H1 (cell line): ENCODE measurements at regions not wholly inside any gene's neighbourhood (a gene's known extent, or its start where the extent isn't known, plus 50 kb on each side); places are given as distances from the start of the nearest gene placed in this dataset.

ENCODE experiments used
- CTCF ChIA-PET: fragments of 300-600 bp; sonication (Branson Sonifier 250); formaldehyde crosslinking; loops from one replicate; lab custom pipeline; 2021; ENCODE audit not compliant: partially characterized antibody; lab: Charles Lee
- POLR2A ChIA-PET: fragments of 300-600 bp; sonication (Branson Sonifier 250); formaldehyde crosslinking; loops from one replicate; lab custom pipeline; 2021; ENCODE audit warnings: inconsistent platforms; ENCODE audit not compliant: partially characterized antibody; lab: Charles Lee
- DNase-seq, 2 experiments: peaks; one replicate each; pipeline versions ENCODE4 v3.0.0 to v3.0.0-alpha.2; 2010 to 2022; ENCODE audit warnings: low spot score in 2 of 2, low read depth in 1 of 2, mixed read lengths in 1 of 2
- FAIRE-seq: peaks from 2 replicates; lab custom pipeline; 2011; peaks lifted over from hg19 to GRCh38; lab: Jason Lieb, UNC
- H2AFZ ChIP-seq: 2 replicates; pipeline ENCODE4 v1.8.1; 2012; ENCODE audit warnings: low read length, inconsistent platforms
- H2AK5ac ChIP-seq: 2 replicates; pipeline ENCODE4 v1.6.1; 2013; ENCODE audit warnings: low read depth, low read length
- H2BK120ac ChIP-seq: replicated peaks from 2 replicates; pipeline ENCODE3; 2013; ENCODE audit warnings: low read depth, low read length, inconsistent platforms
- H2BK12ac ChIP-seq: 2 replicates; pipeline ENCODE4 v1.6.1; 2013; ENCODE audit warnings: low read depth, low read length
- H2BK15ac ChIP-seq: 2 replicates; pipeline ENCODE4 v1.6.1; 2013; ENCODE audit warnings: low read length
- H2BK20ac ChIP-seq: 2 replicates; pipeline ENCODE4 v1.6.1; 2013; ENCODE audit warnings: low read length
- H2BK5ac ChIP-seq: 2 replicates; pipeline ENCODE4 v1.6.1; 2013; ENCODE audit warnings: low read depth, low read length
- H3K14ac ChIP-seq: 2 replicates; pipeline ENCODE4 v1.6.1; 2013; ENCODE audit warnings: inconsistent platforms; ENCODE audit not compliant: insufficient read length
- H3K18ac ChIP-seq: 2 replicates; pipeline ENCODE4 v1.6.1; 2013; ENCODE audit warnings: low read length; ENCODE audit errors: extremely low read depth
- H3K23ac ChIP-seq: 2 replicates; pipeline ENCODE4 v1.6.1; 2013; ENCODE audit warnings: inconsistent platforms; ENCODE audit not compliant: insufficient read length
- H3K23me2 ChIP-seq: 2 replicates; pipeline ENCODE4 v1.6.1; 2013; ENCODE audit warnings: low read depth, low read length
- H3K27ac ChIP-seq: 2 replicates; pipeline ENCODE4 v1.6.1; 2011; ENCODE audit warnings: low read depth, low read length, inconsistent platforms
- H3K27me3 ChIP-seq, 4 experiments: replicated peaks in 1 of 4; 1 replicate in 1 of 4; 2 replicates in 3 of 4; pipeline versions ENCODE4 v1.6.1 to v1.8.1; 2011 to 2013; ENCODE audit warnings: low read length in 3 of 4, mild to moderate bottlenecking in 3 of 4, inconsistent platforms in 2 of 4, mixed read lengths in 2 of 4, moderate library complexity in 1 of 4; ENCODE audit not compliant: control insufficient read depth in 3 of 4, insufficient read depth in 3 of 4; ENCODE audit errors: extremely low read depth in 1 of 4
- H3K36me3 ChIP-seq, 4 experiments: 2 replicates each; pipeline versions ENCODE4 v1.6.1 to v1.8.1; 2011 to 2013; ENCODE audit warnings: mild to moderate bottlenecking in 4 of 4, low read length in 3 of 4, moderate library complexity in 2 of 4, control low read depth in 1 of 4, inconsistent platforms in 1 of 4; ENCODE audit not compliant: insufficient read depth in 4 of 4, control insufficient read depth in 2 of 4
- H3K4ac ChIP-seq: replicated peaks from 2 replicates; pipeline ENCODE3; 2013; ENCODE audit warnings: low read length, low read depth, mixed read lengths, inconsistent platforms; ENCODE audit not compliant: insufficient read length
- H3K4me1 ChIP-seq, 4 experiments: replicated peaks in 1 of 4; 1 replicate in 1 of 4; 2 replicates in 3 of 4; pipeline versions ENCODE4 v1.6.1 to v1.8.1; 2011 to 2013; ENCODE audit warnings: low read length in 3 of 4, inconsistent platforms in 2 of 4, mixed read lengths in 1 of 4; ENCODE audit not compliant: insufficient read depth in 4 of 4, control insufficient read depth in 3 of 4
- H3K4me2 ChIP-seq, 2 experiments: 2 replicates each; pipeline versions ENCODE4 v1.6.1 to v1.8.1; 2011 to 2013; ENCODE audit warnings: low read depth in 2 of 2, low read length in 2 of 2, control low read depth in 1 of 2, inconsistent platforms in 1 of 2, mild to moderate bottlenecking in 1 of 2; ENCODE audit not compliant: insufficient read depth in 1 of 2
- H3K4me3 ChIP-seq, 4 experiments: fragments of 200-600, 300-600 bp in 1 of 4; sonication (generic), shearing (Covaris generic), sonication (Bioruptor Twin) in 1 of 4; 2 replicates each; pipeline versions ENCODE4 v1.5.1 to v1.8.1; 2011 to 2016; ENCODE audit warnings: low read length in 4 of 4, low read depth in 3 of 4, control low read depth in 2 of 4, inconsistent platforms in 2 of 4, mild to moderate bottlenecking in 2 of 4, mixed read lengths in 1 of 4, moderate library complexity in 1 of 4; ENCODE audit not compliant: insufficient read depth in 2 of 4; ENCODE audit errors: extremely low read depth in 1 of 4
- H3K56ac ChIP-seq: replicated peaks from 2 replicates; pipeline ENCODE3; 2013; ENCODE audit warnings: low read depth, mild to moderate bottlenecking, mixed read lengths, low read length, inconsistent platforms; ENCODE audit not compliant: insufficient read length
- H3K79me1 ChIP-seq: 2 replicates; pipeline ENCODE4 v1.6.1; 2013; ENCODE audit warnings: low read depth, low read length, control low read depth
- H3K79me2 ChIP-seq, 2 experiments: 2 replicates each; pipeline versions ENCODE4 v1.6.1 to v1.8.1; 2012 to 2013; ENCODE audit warnings: low read length in 2 of 2, mild to moderate bottlenecking in 2 of 2, inconsistent platforms in 1 of 2; ENCODE audit not compliant: insufficient read depth in 2 of 2, control insufficient read depth in 1 of 2
- H3K9ac ChIP-seq, 4 experiments: replicated peaks in 1 of 4; 1 replicate in 1 of 4; 2 replicates in 3 of 4; pipeline versions ENCODE4 v1.6.1 to v1.8.1; 2011 to 2013; ENCODE audit warnings: low read depth in 3 of 4, low read length in 3 of 4, control low read depth in 2 of 4, mild to moderate bottlenecking in 2 of 4, moderate library complexity in 2 of 4, inconsistent platforms in 1 of 4; ENCODE audit errors: extremely low read depth in 1 of 4
- H3K9me3 ChIP-seq, 2 experiments: 2 replicates each; pipeline versions ENCODE4 v1.6.1 to v1.8.1; 2012 to 2013; ENCODE audit warnings: mild to moderate bottlenecking in 2 of 2, moderate library complexity in 2 of 2, control low read depth in 1 of 2, inconsistent platforms in 1 of 2, low read depth in 1 of 2, low read length in 1 of 2, mixed read lengths in 1 of 2; ENCODE audit not compliant: insufficient read depth in 2 of 2
- H4K20me1 ChIP-seq, 2 experiments: replicated peaks in 1 of 2; 2 replicates each; pipeline versions ENCODE3 to v1.8.1; 2011 to 2013; ENCODE audit warnings: inconsistent platforms in 2 of 2, low read length in 2 of 2, mild to moderate bottlenecking in 1 of 2; ENCODE audit not compliant: insufficient read depth in 2 of 2, control insufficient read depth in 1 of 2
- H4K5ac ChIP-seq: 2 replicates; pipeline ENCODE4 v1.6.1; 2013; ENCODE audit warnings: low read length, low read depth, mixed read lengths, inconsistent platforms; ENCODE audit not compliant: insufficient read length
- H4K8ac ChIP-seq: 2 replicates; pipeline ENCODE4 v1.8.0; 2013; ENCODE audit warnings: mild to moderate bottlenecking, moderate library complexity, low read length, inconsistent platforms; ENCODE audit not compliant: insufficient read depth; ENCODE audit errors: extremely low read depth
- H4K91ac ChIP-seq: replicated peaks from 2 replicates; pipeline ENCODE3; 2013; ENCODE audit warnings: low read length, mixed read lengths, inconsistent platforms; ENCODE audit not compliant: insufficient read length
- ASH2L ChIP-seq: fragments of 200-600, 300-600 bp; sonication (generic); IDR thresholded peaks from one replicate; pipeline ENCODE4 v1.7.1; 2017; ENCODE audit warnings: low read length
- BCL11A ChIP-seq, 2 experiments: IDR thresholded peaks; one replicate each; pipeline ENCODE4 v1.6.1; 2011; ENCODE audit warnings: low read depth in 2 of 2, low read length in 2 of 2, mild to moderate bottlenecking in 2 of 2
- CTBP2 ChIP-seq: IDR thresholded peaks from 2 replicates; pipeline ENCODE4 v1.7.0; 2011; ENCODE audit warnings: borderline replicate concordance, mild to moderate bottlenecking, moderate library complexity, mixed read lengths, low read length; ENCODE audit not compliant: insufficient read depth, insufficient read length
- EP300 ChIP-seq, 2 experiments: IDR thresholded peaks; 1 replicate in 1 of 2; 2 replicates in 1 of 2; pipeline ENCODE4 v1.6.1; 2011 to 2012; ENCODE audit warnings: low read depth in 2 of 2, low read length in 2 of 2, mild to moderate bottlenecking in 2 of 2, borderline replicate concordance in 1 of 2, inconsistent platforms in 1 of 2, moderate library complexity in 1 of 2
- HDAC2 ChIP-seq, 2 experiments: fragments of 300-600 bp in 1 of 2; sonication (generic) in 1 of 2; IDR thresholded peaks; 2 replicates each; pipeline ENCODE4 v1.6.1; 2011 to 2012; ENCODE audit warnings: low read depth in 2 of 2, low read length in 2 of 2, mild to moderate bottlenecking in 2 of 2, moderate library complexity in 2 of 2, borderline replicate concordance in 1 of 2, inconsistent platforms in 1 of 2
- KDM4A ChIP-seq: IDR thresholded peaks from one replicate; pipeline ENCODE4 v1.7.1; 2012; ENCODE audit warnings: low read depth, mild to moderate bottlenecking, moderate library complexity, low read length, inconsistent platforms; ENCODE audit not compliant: severe bottlenecking
- SP2 ChIP-seq: IDR thresholded peaks from 2 replicates; pipeline ENCODE4 v1.6.1; 2012; ENCODE audit warnings: mild to moderate bottlenecking, low read length, inconsistent platforms
- TAF1 ChIP-seq: IDR thresholded peaks from 2 replicates; pipeline ENCODE4 v1.6.1; 2011; ENCODE audit warnings: mild to moderate bottlenecking, low read depth, low read length
- TCF12 ChIP-seq: IDR thresholded peaks from 2 replicates; pipeline ENCODE4 v1.6.1; 2011; ENCODE audit warnings: low read depth, mild to moderate bottlenecking, low read length
- ZNF274 ChIP-seq: IDR thresholded peaks from 2 replicates; pipeline ENCODE4 v1.7.0; 2012; ENCODE audit warnings: low read length, borderline replicate concordance; ENCODE audit errors: extremely low read depth
- WGBS, 2 experiments: shearing (Covaris generic) in 1 of 2; methylation state at CpG; one replicate each; pipeline versions ENCODE4 v1.1.6 to v1.1.7; 2013 to 2015; ENCODE audit warnings: low lambda C conversion rate in 2 of 2, mixed read lengths in 2 of 2, inconsistent platforms in 1 of 2, low coverage in 1 of 2, missing lambda C conversion rate in 1 of 2; ENCODE audit not compliant: insufficient replicate concordance in 2 of 2, insufficient coverage in 1 of 2, insufficient read length in 1 of 2; ENCODE audit errors: extremely low coverage in 1 of 2, missing lambda C conversion rate in 1 of 2; 5-methylcytosine and 5-hydroxymethylcytosine counted together

DNA sequence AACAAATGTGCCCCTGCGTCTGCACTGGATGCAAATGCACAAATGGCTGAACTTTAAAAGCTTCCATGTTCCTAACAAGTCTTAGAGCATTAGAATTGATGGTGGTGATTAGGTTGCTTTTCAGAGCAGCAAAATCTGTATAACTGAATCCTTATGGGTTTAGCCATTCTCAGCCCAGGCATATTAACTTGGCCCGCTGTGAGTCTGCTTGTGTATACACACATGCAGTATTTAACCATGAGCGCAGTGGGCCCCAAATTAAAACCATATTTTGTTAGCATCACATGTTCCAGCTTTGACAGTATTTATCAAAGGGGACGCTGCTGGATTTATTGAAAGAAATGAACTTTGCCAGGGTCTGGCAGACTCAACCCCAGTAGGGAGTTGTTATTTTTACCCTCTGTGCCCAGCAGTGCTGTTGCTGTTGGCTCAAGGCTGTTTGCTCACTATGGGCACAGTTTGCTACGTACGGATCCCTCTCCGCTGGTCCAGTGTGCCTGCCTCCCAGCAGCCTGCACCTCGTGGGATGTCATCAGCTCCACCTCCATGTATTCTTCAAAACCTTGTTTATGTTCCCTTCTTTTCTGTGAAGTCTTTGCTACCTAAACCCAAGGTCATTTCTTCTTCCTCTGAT lies 144.7 kb downstream of the QRSL1 start:
- H3K23ac ChIP-seq = no peak overlapping the region
- H3K4me3 ChIP-seq = no peak overlapping the region
- no peak overlapping the region for H3K9ac ChIP-seq
- no peak overlapping the region for H2BK15ac ChIP-seq
- H3K79me1 ChIP-seq = no peaks in the 10 kb centered on the region
- no peaks in the 10 kb centered on the region for H4K20me1 ChIP-seq
- FAIRE-seq (no peak), DNase-seq (no peak)
- TF ChIP-seq EP300 (IDR thresholded peaks at IDR 0.05; ENCODE audit: borderline replicate concordance in 1 of 2, low read depth in 2 of 2, low read length in 2 of 2) = no peak
- TF ChIP-seq HDAC2 (IDR thresholded peaks at IDR 0.05; ENCODE audit: borderline replicate concordance in 1 of 2, low read depth in 2 of 2, low read length in 2 of 2) = no peak
- no peak for TF ChIP-seq KDM4A
- TF ChIP-seq TCF12 = no peak
- TF ChIP-seq CTBP2 = no peak
- no peak for TF ChIP-seq BCL11A (IDR thresholded peaks at IDR 0.05; ENCODE audit: low read depth in 2 of 2, low read length in 2 of 2)
- TF ChIP-seq TAF1 = no peak
- no peak for TF ChIP-seq ASH2L
- no peak for TF ChIP-seq ZNF274
- TF ChIP-seq SP2 = no peak
- peak overlapping the region; percentile 55; the same call in 1 of the 2 replicates for H2BK12ac ChIP-seq
- peaks cover 0 to 3% (median 0%) of the 10 kb centered on the region in 4 experiments; a peak in 1 of 8 replicates for H3K36me3 ChIP-seq
- 92% methylated on average over 8 of the region's 8 CpGs; no CpG with 5 or more reads in 1 of the 2 experiments for WGBS, 2 experiments
- H2BK120ac ChIP-seq = no peak overlapping the region
- no peak overlapping the region for H2AK5ac ChIP-seq
- no peak overlapping the region for H2BK20ac ChIP-seq
- H3K56ac ChIP-seq = no peak overlapping the region
- ChIA-PET CTCF (interaction anchor here (1.0 to 1.7 kb wide), 4 partner anchors 15 to 223 kb away, joined by 3 to 4 read pairs (median 3); no protein-coding TSS in a partner anchor), POLR2A (interaction anchor here (0.6 to 1.7 kb wide), 2 partner anchors 9 to 104 kb away, joined by 3 to 4 read pairs; no protein-coding TSS in a partner anchor)
- H3K9me3 ChIP-seq = peaks cover 9 to 19% of the 10 kb centered on the region in 2 experiments
- no peaks in the 10 kb centered on the region for H3K27me3 ChIP-seq
- H3K4ac ChIP-seq = no peak overlapping the region
- 0 out of 2 replicates have a peak overlapping the region, but pooled peaks have one; percentile 75 for H2AFZ ChIP-seq
- H3K27ac ChIP-seq = no peak overlapping the region
- no peaks in the 10 kb centered on the region for H3K23me2 ChIP-seq
- no peak overlapping the region for H4K8ac ChIP-seq
- no peak overlapping the region for H2BK5ac ChIP-seq
- H3K79me2 ChIP-seq = no peaks in the 10 kb centered on the region
- no peak overlapping the region for H4K91ac ChIP-seq
- no peak overlapping the region for H3K4me2 ChIP-seq
- H3K14ac ChIP-seq = no peak overlapping the region
- peaks cover 0 to 10% (median 5%) of the 10 kb centered on the region in 4 experiments; a peak in 3 of 7 replicates for H3K4me1 ChIP-seq
- no peak overlapping the region for H4K5ac ChIP-seq
- no peak overlapping the region for H3K18ac ChIP-seq
